Erythroblast (primary cell): ENCODE measurements at regions not wholly inside any gene's neighbourhood (a gene's known extent, or its start where the extent isn't known, plus 50 kb on each side); places are given as distances from the start of the nearest gene placed in this dataset.

Experiments used
- DNase-seq, 2 experiments: peaks; one replicate each; lab custom pipeline; 2025; lab: John Stamatoyannopoulos, UW
- GATA1 ChIP-seq: IDR thresholded peaks from 2 replicates; pipeline ENCODE4 v1.6.1; 2011; ENCODE audit warnings: low read depth, mild to moderate bottlenecking, control low read depth, low read length, moderate library complexity
- POLR2A ChIP-seq: IDR thresholded peaks from 2 replicates; pipeline ENCODE4 v1.6.1; 2011; ENCODE audit warnings: mild to moderate bottlenecking, low read length

GRCh38 chr6:48915591-48915990 is 547.5 kb downstream of the MMUT start:
- no peak for TF ChIP-seq GATA1
- no peak for TF ChIP-seq POLR2A
- no peak for DNase-seq

- TF ChIP-seq GATA1: no peak
- no peak for TF ChIP-seq POLR2A
Observed at GRCh38 chr6:48912503-48912902, 550.5 kb downstream of the MMUT start.

GRCh38 chr6:48904809-48905208 is 558.2 kb downstream of the MMUT start:
- DNase-seq: no peak
- TF ChIP-seq POLR2A: no peak
- no peak for TF ChIP-seq GATA1

More at GRCh38 chr6:48912503-48912902, 550.5 kb downstream of the MMUT start:
- no peak for DNase-seq

GRCh38 chr6:48894469-48894868 is 568.6 kb downstream of the MMUT start:
- TF ChIP-seq POLR2A (no peak), GATA1 (no peak)
- no peak for DNase-seq

- DNase-seq: no peak
- TF ChIP-seq POLR2A (no peak), GATA1 (no peak)
Observed at GRCh38 chr6:48893048-48893447, 570.0 kb downstream of the MMUT start.

GRCh38 chr6:48891308-48891707 is 571.7 kb downstream of the MMUT start:
- TF ChIP-seq GATA1 (no peak), POLR2A (no peak)
- no peak for DNase-seq

- no peak for TF ChIP-seq GATA1
- TF ChIP-seq POLR2A: no peak
- no peak for DNase-seq
Observed at GRCh38 chr6:48889429-48889828, 573.6 kb downstream of the MMUT start.

- TF ChIP-seq GATA1 (no peak), POLR2A (no peak)
- DNase-seq: no peak
Observed at GRCh38 chr6:48883116-48883515, 579.9 kb downstream of the MMUT start.

GRCh38 chr6:48881551-48881950 is 581.5 kb downstream of the MMUT start:
- TF ChIP-seq POLR2A: no peak
- TF ChIP-seq GATA1: no peak
- no peak for DNase-seq

- DNase-seq: no peak
- TF ChIP-seq GATA1: no peak
- TF ChIP-seq POLR2A: no peak
Observed at GRCh38 chr6:48869595-48869994, 593.5 kb downstream of the MMUT start.

- TF ChIP-seq POLR2A: no peak
- TF ChIP-seq GATA1: no peak
- no peak for DNase-seq
Observed at GRCh38 chr6:48866682-48867081, 596.4 kb downstream of the MMUT start.

GRCh38 chr6:48860175-48860574 is 602.9 kb downstream of the MMUT start:
- TF ChIP-seq POLR2A: no peak
- DNase-seq: no peak

GRCh38 chr6:48859562-48860123 is 603.4 kb downstream of the MMUT start:
- DNase-seq: no peak

GRCh38 chr6:48845219-48845618 is 617.8 kb downstream of the MMUT start:
- no peak for DNase-seq
- no peak for TF ChIP-seq GATA1
- TF ChIP-seq POLR2A: no peak

More at GRCh38 chr6:48859562-48860123, 603.4 kb downstream of the MMUT start:
- no peak for TF ChIP-seq POLR2A
- TF ChIP-seq GATA1: no peak

GRCh38 chr6:48844696-48845095 is 618.4 kb downstream of the MMUT start:
- no peak for TF ChIP-seq POLR2A
- TF ChIP-seq GATA1: no peak
- DNase-seq: no peak
